ENCODE measurements at regions not wholly inside any gene's neighbourhood (a gene's known extent, or its start where the extent isn't known, plus 50 kb on each side); places are given as distances from the start of the nearest gene placed in this dataset.
"Not testable (repeated sequence)": the region's sequence is repeated elsewhere in the genome, so short reads cannot be mapped to it uniquely, and the experiment has no call there.

DNA sequence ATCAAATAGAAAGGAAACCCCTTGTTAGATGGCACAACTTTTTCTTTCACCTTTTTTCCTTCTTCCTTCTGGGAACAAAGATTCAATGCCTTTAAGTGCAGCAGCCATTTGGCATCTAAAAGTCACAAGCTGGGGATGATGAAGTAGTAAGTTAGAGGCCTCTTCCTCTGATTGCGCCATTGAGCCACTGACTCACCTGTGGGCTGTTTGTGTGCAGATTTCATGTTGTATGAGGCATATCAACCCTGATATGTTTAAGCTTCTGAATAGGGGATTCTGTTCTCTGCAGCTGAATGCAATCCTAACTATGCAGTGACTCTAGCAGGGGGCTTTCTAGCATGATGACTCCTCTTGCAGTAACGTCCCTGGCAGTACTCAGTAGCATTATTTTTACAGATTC lies 599.9 kb downstream of the CSNK1G3 start:
- H3K4me3 ChIP-seq (ENCODE audit: low read depth, low read length): no peak overlapping the region
- TF ChIP-seq, protein P1, sequence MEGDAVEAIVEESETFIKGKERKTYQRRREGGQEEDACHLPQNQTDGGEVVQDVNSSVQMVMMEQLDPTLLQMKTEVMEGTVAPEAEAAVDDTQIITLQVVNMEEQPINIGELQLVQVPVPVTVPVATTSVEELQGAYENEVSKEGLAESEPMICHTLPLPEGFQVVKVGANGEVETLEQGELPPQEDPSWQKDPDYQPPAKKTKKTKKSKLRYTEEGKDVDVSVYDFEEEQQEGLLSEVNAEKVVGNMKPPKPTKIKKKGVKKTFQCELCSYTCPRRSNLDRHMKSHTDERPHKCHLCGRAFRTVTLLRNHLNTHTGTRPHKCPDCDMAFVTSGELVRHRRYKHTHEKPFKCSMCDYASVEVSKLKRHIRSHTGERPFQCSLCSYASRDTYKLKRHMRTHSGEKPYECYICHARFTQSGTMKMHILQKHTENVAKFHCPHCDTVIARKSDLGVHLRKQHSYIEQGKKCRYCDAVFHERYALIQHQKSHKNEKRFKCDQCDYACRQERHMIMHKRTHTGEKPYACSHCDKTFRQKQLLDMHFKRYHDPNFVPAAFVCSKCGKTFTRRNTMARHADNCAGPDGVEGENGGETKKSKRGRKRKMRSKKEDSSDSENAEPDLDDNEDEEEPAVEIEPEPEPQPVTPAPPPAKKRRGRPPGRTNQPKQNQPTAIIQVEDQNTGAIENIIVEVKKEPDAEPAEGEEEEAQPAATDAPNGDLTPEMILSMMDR (IDR thresholded peaks at IDR 0.05; ENCODE audit: low read depth, low read length): no peak

DNA sequence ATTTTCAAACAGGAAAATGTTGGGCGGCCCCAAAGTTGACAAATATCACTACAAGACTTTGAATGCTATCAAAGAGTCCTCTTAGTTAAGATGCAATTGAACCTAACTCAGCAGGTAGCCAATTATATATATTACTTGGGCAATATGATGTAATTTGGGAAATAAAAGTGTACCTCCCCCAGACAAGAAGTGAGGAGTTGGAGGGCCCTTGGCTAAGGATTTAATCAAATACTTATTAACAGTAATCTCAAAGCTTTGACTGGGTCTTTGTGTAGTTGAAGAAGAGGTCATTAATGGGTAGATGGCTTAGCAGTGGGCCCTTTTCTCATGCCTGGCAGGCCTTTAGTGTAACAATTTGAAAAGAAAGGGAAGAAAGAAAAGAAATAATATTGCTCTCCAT lies 599.0 kb downstream of the CSNK1G3 start:
- no peak overlapping the region for H3K4me3 ChIP-seq (ENCODE audit: low read depth, low read length)
- TF ChIP-seq, protein P1 (IDR thresholded peaks at IDR 0.05; ENCODE audit: low read depth, low read length): no peak

DNA sequence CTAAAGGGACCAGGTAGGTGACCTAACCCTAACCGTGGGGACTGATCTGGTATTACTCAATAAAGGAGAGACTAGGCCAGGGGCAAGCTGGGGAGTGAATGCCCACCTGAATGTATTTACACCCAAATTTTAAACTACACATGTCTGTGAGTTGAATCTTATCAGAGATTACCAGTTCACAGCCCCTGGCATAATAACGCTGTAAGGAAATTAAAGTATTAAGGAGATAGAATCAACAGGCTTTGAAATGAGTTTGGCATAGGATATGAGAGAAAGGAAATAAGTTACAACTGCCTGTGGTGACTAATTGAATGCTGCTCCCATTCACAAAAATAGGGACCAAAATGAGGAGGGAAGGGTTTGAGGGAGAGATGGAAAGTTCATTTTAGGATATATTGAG lies 593.3 kb downstream of the CSNK1G3 start:
- no peak overlapping the region for H3K4me3 ChIP-seq (ENCODE audit: low read depth, low read length)

DNA sequence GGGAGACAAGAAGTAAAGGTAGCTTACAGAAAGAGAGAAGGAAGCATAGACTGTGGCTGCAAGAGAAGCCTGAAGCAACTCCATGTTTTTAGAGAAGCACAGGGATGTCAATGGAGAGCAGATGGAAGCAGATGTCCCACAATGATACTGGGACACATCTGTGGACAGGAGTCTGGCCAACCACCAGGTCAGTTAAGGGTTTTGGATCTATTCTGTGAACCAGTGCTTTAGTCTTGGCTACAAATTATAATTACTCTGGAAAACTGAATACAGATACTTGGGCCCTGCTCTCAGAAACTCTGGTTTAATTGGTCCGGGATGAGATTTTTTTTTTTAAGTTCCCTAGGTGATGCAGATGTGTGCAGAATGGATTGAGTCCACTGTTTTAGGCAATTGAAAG lies 592.8 kb downstream of the CSNK1G3 start:
- no peak overlapping the region for H3K4me3 ChIP-seq (ENCODE audit: low read depth, low read length)
- TF ChIP-seq, protein P1 (IDR thresholded peaks at IDR 0.05; ENCODE audit: low read depth, low read length): no peak

More for the DNA sequence above, 593.3 kb downstream of the CSNK1G3 start:
- TF ChIP-seq, protein P1 (IDR thresholded peaks at IDR 0.05; ENCODE audit: low read depth, low read length): no peak

DNA sequence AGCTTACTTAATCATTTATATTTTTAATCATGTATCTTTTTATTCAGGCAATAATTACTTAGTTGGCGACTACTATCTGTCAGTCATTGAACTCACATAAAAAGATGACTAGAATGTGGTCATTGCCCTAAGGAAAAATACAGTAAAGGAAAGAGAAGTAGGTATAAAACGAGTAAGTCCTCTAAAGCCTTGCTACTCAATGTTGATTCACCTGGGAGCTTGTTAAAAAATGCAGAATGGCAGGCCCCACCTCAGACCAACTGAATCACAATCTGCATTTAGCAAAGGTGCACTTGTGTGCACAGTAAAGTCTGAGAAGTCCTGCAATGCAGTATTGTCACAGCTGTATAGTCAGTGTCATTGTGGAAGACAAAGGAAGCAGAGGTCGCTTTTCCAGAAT lies 592.4 kb downstream of the CSNK1G3 start:
- H3K4me3 ChIP-seq (ENCODE audit: low read depth, low read length): no peak overlapping the region
- TF ChIP-seq, protein P1 (IDR thresholded peaks at IDR 0.05; ENCODE audit: low read depth, low read length): no peak

DNA sequence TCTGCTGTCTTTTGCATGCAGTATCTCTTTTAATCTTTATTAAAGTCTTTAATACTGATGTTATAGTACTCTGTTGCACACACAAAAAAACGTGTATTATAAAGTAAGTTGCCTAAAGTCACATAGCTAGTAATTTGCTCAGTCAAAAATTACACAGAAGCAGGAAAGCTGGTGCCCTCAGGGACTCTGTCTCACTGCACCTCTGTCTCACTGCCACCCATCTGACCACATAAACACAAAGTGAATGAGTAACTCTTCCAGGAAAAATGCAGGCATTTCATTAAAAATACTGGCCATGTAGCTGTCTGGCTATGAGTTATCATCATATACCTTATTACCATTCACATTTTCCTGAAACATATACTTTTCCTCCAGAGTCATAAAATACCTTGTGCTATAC lies 591.7 kb downstream of the CSNK1G3 start:
- TF ChIP-seq, protein P1 (IDR thresholded peaks at IDR 0.05; ENCODE audit: low read depth, low read length): no peak
- H3K4me3 ChIP-seq (ENCODE audit: low read depth, low read length): no peak overlapping the region

DNA sequence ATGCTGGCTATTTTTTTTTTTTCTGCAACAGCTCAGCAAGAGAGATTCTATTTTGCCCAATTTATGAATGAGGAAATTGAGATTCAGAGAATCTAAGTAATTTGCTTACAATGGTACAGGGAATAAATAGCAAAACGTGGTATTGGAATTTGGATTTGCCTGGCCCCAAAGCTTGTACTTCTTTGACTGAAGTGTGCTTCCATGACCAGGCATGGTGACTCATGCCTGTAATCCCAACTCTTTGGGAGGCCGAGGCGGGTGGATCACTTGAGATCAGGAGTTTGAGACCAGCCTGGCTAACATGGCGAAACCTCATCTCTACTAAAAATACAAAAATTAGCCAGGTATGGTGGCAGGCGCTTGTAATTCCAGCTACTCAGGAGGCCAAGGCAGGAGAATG lies 591.1 kb downstream of the CSNK1G3 start:
- H3K4me3 ChIP-seq (ENCODE audit: low read depth, low read length): not testable (repeated sequence)

DNA sequence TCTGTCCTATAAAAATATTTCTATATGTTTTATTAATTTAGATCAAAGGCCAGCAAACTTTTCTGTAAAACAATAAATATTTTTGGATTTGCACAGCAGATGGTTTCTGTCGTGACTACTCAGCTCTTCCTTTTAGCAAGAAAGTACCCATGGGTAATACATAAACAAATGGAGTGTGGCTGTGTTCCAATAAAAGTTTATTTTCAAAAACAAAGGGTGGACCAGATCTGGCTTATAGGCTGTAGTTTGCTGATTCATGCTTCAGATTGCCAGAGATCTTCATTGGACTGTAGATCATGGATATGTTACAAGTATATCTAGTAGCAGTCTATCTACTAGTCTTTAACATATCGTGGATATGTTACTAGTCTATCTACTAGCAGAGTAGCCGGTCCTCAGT lies 590.5 kb downstream of the CSNK1G3 start:
- H3K4me3 ChIP-seq (ENCODE audit: low read depth, low read length): no peak overlapping the region
- TF ChIP-seq, protein P1 (IDR thresholded peaks at IDR 0.05; ENCODE audit: low read depth, low read length): no peak

All from WI38 (cell line).